ENCODE measurements at regions not wholly inside any gene's neighbourhood (a gene's known extent, or its start where the extent isn't known, plus 50 kb on each side); places are given as distances from the start of the nearest gene placed in this dataset.
"Not testable (repeated sequence)": the region's sequence is repeated elsewhere in the genome, so short reads cannot be mapped to it uniquely, and the experiment has no call there.

GRCh38 chr4:13903061-13903460, 275.5 kb upstream of the BOD1L1 start:
- DNase-seq, result no peak

GRCh38 chr4:13903901-13904300, 276.4 kb upstream of the BOD1L1 start:
- DNase-seq, result no peak

- no peak for DNase-seq
Observed at GRCh38 chr4:13905543-13905942, 278.0 kb upstream of the BOD1L1 start.

- no peak for DNase-seq
Observed at GRCh38 chr4:13906727-13907126, 279.2 kb upstream of the BOD1L1 start.

GRCh38 chr4:13907255-13907751, 279.8 kb upstream of the BOD1L1 start:
- DNase-seq, result peak; percentile 65 to 91 (median 77)

GRCh38 chr4:13908455-13908854, 280.9 kb upstream of the BOD1L1 start:
- no peak for DNase-seq

- no peak for DNase-seq
Observed at GRCh38 chr4:13910556-13910955, 283.0 kb upstream of the BOD1L1 start.

GRCh38 chr4:13911256-13911655, 283.7 kb upstream of the BOD1L1 start:
- no peak for DNase-seq

GRCh38 chr4:13912436-13912925, 285.0 kb upstream of the BOD1L1 start:
- DNase-seq, result peak; percentile 17 to 64 (median 40)

- DNase-seq, result peak; percentile 32 to 73 (median 60)
Observed at GRCh38 chr4:13912966-13913365, 285.4 kb upstream of the BOD1L1 start.

GRCh38 chr4:13917015-13917414, 289.5 kb upstream of the BOD1L1 start:
- peak in 2 of 4 experiments; percentile 16 to 31 for DNase-seq

- DNase-seq, result no peak
Observed at GRCh38 chr4:13918110-13918509, 290.6 kb upstream of the BOD1L1 start.

- no peak for DNase-seq
Observed at GRCh38 chr4:13918991-13919441, 291.5 kb upstream of the BOD1L1 start.

- no peak for DNase-seq
Observed at GRCh38 chr4:13920111-13920875, 292.8 kb upstream of the BOD1L1 start.

GRCh38 chr4:13920901-13921300, 293.4 kb upstream of the BOD1L1 start:
- peak; percentile 46 to 72 (median 68) for DNase-seq

- DNase-seq, result no peak
Observed at GRCh38 chr4:13921805-13922204, 294.3 kb upstream of the BOD1L1 start.

- no peak for DNase-seq
Observed at GRCh38 chr4:13922459-13922858, 294.9 kb upstream of the BOD1L1 start.

- no peak for DNase-seq
Observed at GRCh38 chr4:13922873-13923645, 295.5 kb upstream of the BOD1L1 start.

GRCh38 chr4:13924900-13925299, 297.4 kb upstream of the BOD1L1 start:
- DNase-seq, result not testable (repeated sequence)

- DNase-seq, result no peak
Observed at GRCh38 chr4:13928214-13928613, 300.7 kb upstream of the BOD1L1 start.

- no peak for DNase-seq
Observed at GRCh38 chr4:13930155-13930554, 302.6 kb upstream of the BOD1L1 start.

GRCh38 chr4:13933191-13933590, 305.7 kb upstream of the BOD1L1 start:
- no peak for DNase-seq

- no peak for DNase-seq
Observed at GRCh38 chr4:13938299-13938698, 310.8 kb upstream of the BOD1L1 start.

GRCh38 chr4:13940921-13941320, 313.4 kb upstream of the BOD1L1 start:
- no peak for DNase-seq

All from suppressor macrophage (primary cell).